HepG2 (cell line): ENCODE measurements at regions not wholly inside any gene's neighbourhood (a gene's known extent, or its start where the extent isn't known, plus 50 kb on each side); places are given as distances from the start of the nearest gene placed in this dataset.
"Not testable (repeated sequence)": the region's sequence is repeated elsewhere in the genome, so short reads cannot be mapped to it uniquely, and the experiment has no call there.

Experiments used
- DNMT1 ChIP-seq: sonication (generic); formaldehyde crosslinking; IDR thresholded peaks from 2 replicates; pipeline ENCODE4 v1.5.1; 2020; ENCODE audit warnings: mild to moderate bottlenecking, missing genetic modification reagents
- EP300 ChIP-seq, 3 experiments: sonication (generic) in 1 of 3; formaldehyde crosslinking in 1 of 3; IDR thresholded peaks; 2 replicates each; pipeline versions ENCODE4 v1.5.1 to v1.6.1; 2011 to 2020; ENCODE audit warnings: low read depth in 2 of 3, low read length in 2 of 3, borderline replicate concordance in 1 of 3, improper control_type of control experiment in 1 of 3, mild to moderate bottlenecking in 1 of 3, missing genetic modification reagents in 1 of 3, moderate library complexity in 1 of 3
- JUN ChIP-seq: sonication (generic); formaldehyde crosslinking; IDR thresholded peaks from 2 replicates; pipeline ENCODE4 v1.4.0; 2020; ENCODE audit warnings: mild to moderate bottlenecking, missing genetic modification reagents
- PHF8 ChIP-seq: sonication (generic); formaldehyde crosslinking; IDR thresholded peaks from 2 replicates; pipeline ENCODE4 v1.5.0; 2020; ENCODE audit warnings: missing genetic modification reagents
- U2AF2 ChIP-seq: fragments of 200-400 bp; formaldehyde crosslinking; IDR thresholded peaks from 2 replicates; pipeline ENCODE4 v1.6.1; 2017; ENCODE audit warnings: low read depth, mild to moderate bottlenecking, low read length
- ZBTB21 ChIP-seq: sonication (generic); formaldehyde crosslinking; IDR thresholded peaks from 2 replicates; pipeline ENCODE4 v1.4.0; 2020; ENCODE audit warnings: missing genetic modification reagents
- ZNF251 ChIP-seq: sonication (generic); formaldehyde crosslinking; IDR thresholded peaks from 2 replicates; pipeline ENCODE4 v1.9.0; 2021; ENCODE audit warnings: mild to moderate bottlenecking, missing genetic modification reagents
- ZNF557 ChIP-seq: sonication (generic); formaldehyde crosslinking; IDR thresholded peaks from 2 replicates; pipeline ENCODE4 v1.4.0; 2020; ENCODE audit warnings: missing genetic modification reagents
- ZNF777 ChIP-seq: sonication (generic); formaldehyde crosslinking; IDR thresholded peaks from 2 replicates; pipeline ENCODE4 v1.4.0; 2020; ENCODE audit warnings: missing genetic modification reagents

- not testable (repeated sequence) for TF ChIP-seq EP300 (IDR thresholded peaks at IDR 0.05; ENCODE audit: low read depth in 2 of 2, low read length in 2 of 2); EP300 (CRISPR knock-in tag; IDR thresholded peaks at IDR 0.05; ENCODE audit: borderline replicate concordance); U2AF2; ZNF251; ZNF777; PHF8; JUN; DNMT1 (CRISPR knock-in tag); ZBTB21 (CRISPR knock-in tag); ZNF557 (CRISPR knock-in tag)
Measured at GRCh38 chr18:61624631-61625030, 268.2 kb downstream of the RNF152 start.
